ENCODE measurements at regions not wholly inside any gene's neighbourhood (a gene's known extent, or its start where the extent isn't known, plus 50 kb on each side); places are given as distances from the start of the nearest gene placed in this dataset.

- no CpG with 5 or more reads among the region's 1 CpG for whole genome bisulfite sequencing (ENCODE audit: insufficient coverage, insufficient read length)
- no peaks in the 10 kb centered on the region for H3K9me3 ChIP-seq (ENCODE audit: control insufficient read depth, insufficient read depth, low read length)
- no peak overlapping the region for H3K27ac ChIP-seq (ENCODE audit: low read length)
- no peak overlapping the region for H3K4me3 ChIP-seq (ENCODE audit: low read length)
- DNase-seq (ENCODE audit: low read depth, low spot score): no peak
- no peaks in the 10 kb centered on the region for H3K4me1 ChIP-seq (ENCODE audit: control insufficient read depth, insufficient read depth, low read length)
- no peaks in the 10 kb centered on the region for H3K27me3 ChIP-seq (ENCODE audit: control insufficient read depth, insufficient read depth, low read length)
- H3K36me3 ChIP-seq (ENCODE audit: control insufficient read depth, insufficient read depth, low read length): no peaks in the 10 kb centered on the region
These were observed 61.0 kb upstream of the RRP15 start for GRCh38 chr1:218224101-218224500.

- DNase-seq (ENCODE audit: low read depth, low spot score): no peak
- H3K4me1 ChIP-seq (ENCODE audit: control insufficient read depth, insufficient read depth, low read length): no peaks in the 10 kb centered on the region
- H3K36me3 ChIP-seq (ENCODE audit: control insufficient read depth, insufficient read depth, low read length): no peaks in the 10 kb centered on the region
- no peak overlapping the region for H3K4me3 ChIP-seq (ENCODE audit: low read length)
- no peak overlapping the region for H3K27ac ChIP-seq (ENCODE audit: low read length)
- H3K9me3 ChIP-seq (ENCODE audit: control insufficient read depth, insufficient read depth, low read length): no peaks in the 10 kb centered on the region
- no CpG with 5 or more reads among the region's 5 CpGs for WGBS (ENCODE audit: insufficient coverage, insufficient read length)
- no peaks in the 10 kb centered on the region for H3K27me3 ChIP-seq (ENCODE audit: control insufficient read depth, insufficient read depth, low read length)
These were observed 59.1 kb upstream of the RRP15 start for GRCh38 chr1:218226005-218226404.
